GM12891 (cell line): ENCODE measurements at regions not wholly inside any gene's neighbourhood (a gene's known extent, or its start where the extent isn't known, plus 50 kb on each side); places are given as distances from the start of the nearest gene placed in this dataset.

Source experiments
- PAX5 ChIP-seq: IDR thresholded peaks from 2 replicates; pipeline ENCODE4 v1.6.1; 2011; ENCODE audit warnings: low read length, moderate library complexity, mild to moderate bottlenecking; ENCODE audit not compliant: insufficient read depth, severe bottlenecking
- POLR2A ChIP-seq: IDR thresholded peaks from 2 replicates; pipeline ENCODE4 v1.6.1; 2011; ENCODE audit warnings: low read depth, low read length, control low read depth
- POLR2AphosphoS5 ChIP-seq: IDR thresholded peaks from 2 replicates; pipeline ENCODE4 v1.6.1; 2011; ENCODE audit warnings: low read depth, low read length, control low read depth
- SPI1 ChIP-seq: IDR thresholded peaks from 2 replicates; pipeline ENCODE4 v1.6.1; 2011; ENCODE audit warnings: low read depth, low read length, control low read depth
- TAF1 ChIP-seq: IDR thresholded peaks from 2 replicates; pipeline ENCODE4 v1.6.1; 2011; ENCODE audit warnings: low read depth, low read length, control low read depth

DNA sequence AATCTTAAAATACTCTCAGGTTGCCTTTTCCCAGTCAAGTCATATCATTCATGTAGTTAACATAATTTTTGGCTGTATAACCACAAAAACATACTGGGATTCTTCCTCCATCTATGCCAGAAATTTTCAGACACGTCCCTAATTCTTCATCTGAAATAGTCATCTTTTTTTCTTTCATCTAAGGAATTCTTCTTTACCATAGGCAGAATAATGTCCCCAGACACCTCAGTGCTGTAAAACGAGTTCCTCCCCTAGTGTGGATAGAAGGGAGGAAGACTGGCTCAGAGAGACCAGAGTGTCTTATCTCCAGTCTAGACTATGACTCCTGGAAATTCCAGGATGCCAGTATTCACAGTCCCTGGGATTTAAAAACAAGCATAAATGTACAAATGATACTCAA is 127.8 kb downstream of the MREG start:
- TF ChIP-seq TAF1 (no peak), PAX5 (no peak), POLR2A (no peak), POLR2AphosphoS5 (no peak), SPI1 (no peak)
